Prostate gland (tissue), 2 donors: ENCODE measurements at regions not wholly inside any gene's neighbourhood (a gene's known extent, or its start where the extent isn't known, plus 50 kb on each side); places are given as distances from the start of the nearest gene placed in this dataset.

Experiments
- POLR2A ChIP-seq: fragments of 450-650 bp; IDR thresholded peaks from one replicate; pipeline ENCODE4 v1.6.1; 2016; ENCODE audit warnings: antibody characterized with exemption, mild to moderate bottlenecking
- TF ChIP-seq, protein P1 (sequence below), 4 experiments: fragments of 200-600 bp in 2 of 4; fragments of 450-650 bp in 2 of 4; sonication (generic) in 2 of 4; IDR thresholded peaks; 1 replicate in 3 of 4; 2 replicates in 1 of 4; pipeline ENCODE4 v1.5.1; 2016 to 2019; ENCODE audit warnings: antibody characterized with exemption in 4 of 4, mild to moderate bottlenecking in 2 of 4, moderate library complexity in 2 of 4

DNA sequence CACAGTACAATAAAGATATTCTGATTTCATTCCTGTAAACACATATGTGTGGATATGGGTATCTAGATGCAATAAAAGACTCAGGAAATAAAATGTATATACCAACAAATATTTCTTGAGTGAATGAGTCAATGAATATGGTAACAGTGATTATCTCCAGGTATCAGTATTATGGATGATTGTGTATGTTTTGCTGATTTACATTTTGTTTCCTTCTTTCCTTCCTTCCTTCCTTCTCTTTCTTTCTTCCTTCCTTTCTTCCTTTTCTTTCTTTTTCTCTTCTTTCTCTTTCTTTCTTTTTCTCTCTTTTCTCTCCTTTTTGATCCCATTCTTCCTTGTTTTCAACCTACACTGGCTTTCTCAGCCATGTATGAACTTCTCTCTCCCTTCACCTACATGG is 85.3 kb upstream of the DLX6 start:
- TF ChIP-seq POLR2A: no peak
- TF ChIP-seq, protein P1, sequence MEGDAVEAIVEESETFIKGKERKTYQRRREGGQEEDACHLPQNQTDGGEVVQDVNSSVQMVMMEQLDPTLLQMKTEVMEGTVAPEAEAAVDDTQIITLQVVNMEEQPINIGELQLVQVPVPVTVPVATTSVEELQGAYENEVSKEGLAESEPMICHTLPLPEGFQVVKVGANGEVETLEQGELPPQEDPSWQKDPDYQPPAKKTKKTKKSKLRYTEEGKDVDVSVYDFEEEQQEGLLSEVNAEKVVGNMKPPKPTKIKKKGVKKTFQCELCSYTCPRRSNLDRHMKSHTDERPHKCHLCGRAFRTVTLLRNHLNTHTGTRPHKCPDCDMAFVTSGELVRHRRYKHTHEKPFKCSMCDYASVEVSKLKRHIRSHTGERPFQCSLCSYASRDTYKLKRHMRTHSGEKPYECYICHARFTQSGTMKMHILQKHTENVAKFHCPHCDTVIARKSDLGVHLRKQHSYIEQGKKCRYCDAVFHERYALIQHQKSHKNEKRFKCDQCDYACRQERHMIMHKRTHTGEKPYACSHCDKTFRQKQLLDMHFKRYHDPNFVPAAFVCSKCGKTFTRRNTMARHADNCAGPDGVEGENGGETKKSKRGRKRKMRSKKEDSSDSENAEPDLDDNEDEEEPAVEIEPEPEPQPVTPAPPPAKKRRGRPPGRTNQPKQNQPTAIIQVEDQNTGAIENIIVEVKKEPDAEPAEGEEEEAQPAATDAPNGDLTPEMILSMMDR (IDR thresholded peaks at IDR 0.05): no peak
